H1 (cell line): ENCODE measurements at regions not wholly inside any gene's neighbourhood (a gene's known extent, or its start where the extent isn't known, plus 50 kb on each side); places are given as distances from the start of the nearest gene placed in this dataset.

Source experiments
- CTCF ChIA-PET: fragments of 300-600 bp; sonication (Branson Sonifier 250); formaldehyde crosslinking; loops from one replicate; lab custom pipeline; 2021; ENCODE audit not compliant: partially characterized antibody; lab: Charles Lee
- POLR2A ChIA-PET: fragments of 300-600 bp; sonication (Branson Sonifier 250); formaldehyde crosslinking; loops from one replicate; lab custom pipeline; 2021; ENCODE audit warnings: inconsistent platforms; ENCODE audit not compliant: partially characterized antibody; lab: Charles Lee
- DNase-seq, 2 experiments: peaks; one replicate each; pipeline versions ENCODE4 v3.0.0 to v3.0.0-alpha.2; 2010 to 2022; ENCODE audit warnings: low spot score in 2 of 2, low read depth in 1 of 2, mixed read lengths in 1 of 2
- FAIRE-seq: peaks from 2 replicates; lab custom pipeline; 2011; peaks lifted over from hg19 to GRCh38; lab: Jason Lieb, UNC
- H2AFZ ChIP-seq: 2 replicates; pipeline ENCODE4 v1.8.1; 2012; ENCODE audit warnings: low read length, inconsistent platforms
- H2AK5ac ChIP-seq: 2 replicates; pipeline ENCODE4 v1.6.1; 2013; ENCODE audit warnings: low read depth, low read length
- H2BK120ac ChIP-seq: replicated peaks from 2 replicates; pipeline ENCODE3; 2013; ENCODE audit warnings: low read depth, low read length, inconsistent platforms
- H2BK12ac ChIP-seq: 2 replicates; pipeline ENCODE4 v1.6.1; 2013; ENCODE audit warnings: low read depth, low read length
- H2BK15ac ChIP-seq: 2 replicates; pipeline ENCODE4 v1.6.1; 2013; ENCODE audit warnings: low read length
- H2BK20ac ChIP-seq: 2 replicates; pipeline ENCODE4 v1.6.1; 2013; ENCODE audit warnings: low read length
- H2BK5ac ChIP-seq: 2 replicates; pipeline ENCODE4 v1.6.1; 2013; ENCODE audit warnings: low read depth, low read length
- H3K14ac ChIP-seq: 2 replicates; pipeline ENCODE4 v1.6.1; 2013; ENCODE audit warnings: inconsistent platforms; ENCODE audit not compliant: insufficient read length
- H3K18ac ChIP-seq: 2 replicates; pipeline ENCODE4 v1.6.1; 2013; ENCODE audit warnings: low read length; ENCODE audit errors: extremely low read depth
- H3K23ac ChIP-seq: 2 replicates; pipeline ENCODE4 v1.6.1; 2013; ENCODE audit warnings: inconsistent platforms; ENCODE audit not compliant: insufficient read length
- H3K23me2 ChIP-seq: 2 replicates; pipeline ENCODE4 v1.6.1; 2013; ENCODE audit warnings: low read depth, low read length
- H3K27ac ChIP-seq: 2 replicates; pipeline ENCODE4 v1.6.1; 2011; ENCODE audit warnings: low read depth, low read length, inconsistent platforms
- H3K27me3 ChIP-seq, 4 experiments: replicated peaks in 1 of 4; 1 replicate in 1 of 4; 2 replicates in 3 of 4; pipeline versions ENCODE4 v1.6.1 to v1.8.1; 2011 to 2013; ENCODE audit warnings: low read length in 3 of 4, mild to moderate bottlenecking in 3 of 4, inconsistent platforms in 2 of 4, mixed read lengths in 2 of 4, moderate library complexity in 1 of 4; ENCODE audit not compliant: control insufficient read depth in 3 of 4, insufficient read depth in 3 of 4; ENCODE audit errors: extremely low read depth in 1 of 4
- H3K36me3 ChIP-seq, 4 experiments: 2 replicates each; pipeline versions ENCODE4 v1.6.1 to v1.8.1; 2011 to 2013; ENCODE audit warnings: mild to moderate bottlenecking in 4 of 4, low read length in 3 of 4, moderate library complexity in 2 of 4, control low read depth in 1 of 4, inconsistent platforms in 1 of 4; ENCODE audit not compliant: insufficient read depth in 4 of 4, control insufficient read depth in 2 of 4
- H3K4ac ChIP-seq: replicated peaks from 2 replicates; pipeline ENCODE3; 2013; ENCODE audit warnings: low read length, low read depth, mixed read lengths, inconsistent platforms; ENCODE audit not compliant: insufficient read length
- H3K4me1 ChIP-seq, 4 experiments: replicated peaks in 1 of 4; 1 replicate in 1 of 4; 2 replicates in 3 of 4; pipeline versions ENCODE4 v1.6.1 to v1.8.1; 2011 to 2013; ENCODE audit warnings: low read length in 3 of 4, inconsistent platforms in 2 of 4, mixed read lengths in 1 of 4; ENCODE audit not compliant: insufficient read depth in 4 of 4, control insufficient read depth in 3 of 4
- H3K4me2 ChIP-seq, 2 experiments: 2 replicates each; pipeline versions ENCODE4 v1.6.1 to v1.8.1; 2011 to 2013; ENCODE audit warnings: low read depth in 2 of 2, low read length in 2 of 2, control low read depth in 1 of 2, inconsistent platforms in 1 of 2, mild to moderate bottlenecking in 1 of 2; ENCODE audit not compliant: insufficient read depth in 1 of 2
- H3K4me3 ChIP-seq, 4 experiments: fragments of 200-600, 300-600 bp in 1 of 4; sonication (generic), shearing (Covaris generic), sonication (Bioruptor Twin) in 1 of 4; 2 replicates each; pipeline versions ENCODE4 v1.5.1 to v1.8.1; 2011 to 2016; ENCODE audit warnings: low read length in 4 of 4, low read depth in 3 of 4, control low read depth in 2 of 4, inconsistent platforms in 2 of 4, mild to moderate bottlenecking in 2 of 4, mixed read lengths in 1 of 4, moderate library complexity in 1 of 4; ENCODE audit not compliant: insufficient read depth in 2 of 4; ENCODE audit errors: extremely low read depth in 1 of 4
- H3K56ac ChIP-seq: replicated peaks from 2 replicates; pipeline ENCODE3; 2013; ENCODE audit warnings: low read depth, mild to moderate bottlenecking, mixed read lengths, low read length, inconsistent platforms; ENCODE audit not compliant: insufficient read length
- H3K79me1 ChIP-seq: 2 replicates; pipeline ENCODE4 v1.6.1; 2013; ENCODE audit warnings: low read depth, low read length, control low read depth
- H3K79me2 ChIP-seq, 2 experiments: 2 replicates each; pipeline versions ENCODE4 v1.6.1 to v1.8.1; 2012 to 2013; ENCODE audit warnings: low read length in 2 of 2, mild to moderate bottlenecking in 2 of 2, inconsistent platforms in 1 of 2; ENCODE audit not compliant: insufficient read depth in 2 of 2, control insufficient read depth in 1 of 2
- H3K9ac ChIP-seq, 4 experiments: replicated peaks in 1 of 4; 1 replicate in 1 of 4; 2 replicates in 3 of 4; pipeline versions ENCODE4 v1.6.1 to v1.8.1; 2011 to 2013; ENCODE audit warnings: low read depth in 3 of 4, low read length in 3 of 4, control low read depth in 2 of 4, mild to moderate bottlenecking in 2 of 4, moderate library complexity in 2 of 4, inconsistent platforms in 1 of 4; ENCODE audit errors: extremely low read depth in 1 of 4
- H3K9me3 ChIP-seq, 2 experiments: 2 replicates each; pipeline versions ENCODE4 v1.6.1 to v1.8.1; 2012 to 2013; ENCODE audit warnings: mild to moderate bottlenecking in 2 of 2, moderate library complexity in 2 of 2, control low read depth in 1 of 2, inconsistent platforms in 1 of 2, low read depth in 1 of 2, low read length in 1 of 2, mixed read lengths in 1 of 2; ENCODE audit not compliant: insufficient read depth in 2 of 2
- H4K20me1 ChIP-seq, 2 experiments: replicated peaks in 1 of 2; 2 replicates each; pipeline versions ENCODE3 to v1.8.1; 2011 to 2013; ENCODE audit warnings: inconsistent platforms in 2 of 2, low read length in 2 of 2, mild to moderate bottlenecking in 1 of 2; ENCODE audit not compliant: insufficient read depth in 2 of 2, control insufficient read depth in 1 of 2
- H4K5ac ChIP-seq: 2 replicates; pipeline ENCODE4 v1.6.1; 2013; ENCODE audit warnings: low read length, low read depth, mixed read lengths, inconsistent platforms; ENCODE audit not compliant: insufficient read length
- H4K8ac ChIP-seq: 2 replicates; pipeline ENCODE4 v1.8.0; 2013; ENCODE audit warnings: mild to moderate bottlenecking, moderate library complexity, low read length, inconsistent platforms; ENCODE audit not compliant: insufficient read depth; ENCODE audit errors: extremely low read depth
- H4K91ac ChIP-seq: replicated peaks from 2 replicates; pipeline ENCODE3; 2013; ENCODE audit warnings: low read length, mixed read lengths, inconsistent platforms; ENCODE audit not compliant: insufficient read length
- MAFK ChIP-seq: IDR thresholded peaks from 2 replicates; pipeline ENCODE4 v1.6.1; 2012; ENCODE audit warnings: low read depth, mild to moderate bottlenecking, improper control_type of control experiment, low read length
- NANOG ChIP-seq: IDR thresholded peaks from 2 replicates; pipeline ENCODE4 v1.6.1; 2011; ENCODE audit warnings: low read length, low read depth, mild to moderate bottlenecking, inconsistent platforms; ENCODE audit not compliant: insufficient read depth, poor library complexity, severe bottlenecking
- PHF8 ChIP-seq: fragments of 200-600 bp; sonication (generic); conservative IDR thresholded peaks from 2 replicates; pipeline ENCODE4 v1.7.1; 2012; ENCODE audit warnings: low read depth, mild to moderate bottlenecking, inconsistent platforms, low read length, moderate library complexity
- RNF2 ChIP-seq: fragments of 200-900, 300-1000 bp; sonication (generic); IDR thresholded peaks from 2 replicates; pipeline ENCODE4 v1.7.1; 2016; ENCODE audit warnings: borderline replicate concordance, low read depth, mild to moderate bottlenecking, antibody characterized with exemption, low read length; ENCODE audit not compliant: poor library complexity, severe bottlenecking; ENCODE audit errors: missing control alignments
- SP1 ChIP-seq: IDR thresholded peaks from 2 replicates; pipeline ENCODE4 v1.6.1; 2011; ENCODE audit warnings: low read depth, low read length
- WGBS, 2 experiments: shearing (Covaris generic) in 1 of 2; methylation state at CpG; one replicate each; pipeline versions ENCODE4 v1.1.6 to v1.1.7; 2013 to 2015; ENCODE audit warnings: low lambda C conversion rate in 2 of 2, mixed read lengths in 2 of 2, inconsistent platforms in 1 of 2, low coverage in 1 of 2, missing lambda C conversion rate in 1 of 2; ENCODE audit not compliant: insufficient replicate concordance in 2 of 2, insufficient coverage in 1 of 2, insufficient read length in 1 of 2; ENCODE audit errors: extremely low coverage in 1 of 2, missing lambda C conversion rate in 1 of 2; 5-methylcytosine and 5-hydroxymethylcytosine counted together
- TF ChIP-seq, protein P1 (sequence below): IDR thresholded peaks from 2 replicates; pipeline ENCODE4 v1.6.1; 2011; ENCODE audit warnings: low read depth, mild to moderate bottlenecking, low read length; ENCODE audit not compliant: insufficient read depth
- TF ChIP-seq, protein P2 (sequence below): IDR thresholded peaks from 2 replicates; pipeline ENCODE4 v1.6.1; 2012; ENCODE audit warnings: inconsistent platforms

DNA sequence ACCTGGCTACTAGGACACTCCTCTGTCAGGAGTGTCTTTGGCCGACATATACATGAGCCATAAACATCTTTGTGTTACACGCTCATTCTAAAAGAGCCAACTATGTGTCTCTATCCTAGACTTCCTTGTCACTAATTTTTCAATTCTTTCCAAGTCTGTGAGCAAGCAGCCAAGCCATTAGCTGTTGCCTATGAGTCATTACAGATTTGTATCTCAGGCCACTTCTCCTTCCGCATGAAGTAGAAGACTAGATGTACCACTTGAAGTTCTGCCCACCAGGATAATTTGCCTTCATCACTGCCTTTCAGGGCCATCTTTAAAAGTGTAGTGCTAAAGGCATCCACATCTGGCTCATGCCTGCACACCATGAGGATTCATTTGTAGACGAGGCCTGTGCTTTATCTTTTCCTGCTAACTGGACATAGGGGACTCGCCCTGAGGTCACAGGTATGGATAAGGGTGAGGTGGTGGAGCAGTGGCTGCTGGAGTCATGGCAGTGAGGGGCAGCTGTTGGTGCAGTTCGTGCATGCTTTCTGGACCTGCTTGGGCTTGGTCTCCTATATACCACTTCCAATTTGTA is 126.1 kb upstream of the KL start:
- Histone ChIP-seq H3K27ac (no peak overlapping the region), H3K79me1 (no peaks in the 10 kb centered on the region), H3K4me2 (no peak overlapping the region), H4K5ac (no peak overlapping the region), H3K14ac (no peak overlapping the region), H2BK5ac (no peak overlapping the region), H3K56ac (no peak overlapping the region), H3K23me2 (no peaks in the 10 kb centered on the region), H3K4me1 (no peaks in the 10 kb centered on the region), H3K23ac (no peak overlapping the region), H3K18ac (no peak overlapping the region), H3K4ac (no peak overlapping the region), H3K79me2 (no peaks in the 10 kb centered on the region), H4K8ac (no peak overlapping the region), H2BK12ac (no peak overlapping the region), H2AFZ (no peak overlapping the region), H3K9ac (no peak overlapping the region), H3K36me3 (no peaks in the 10 kb centered on the region), H2BK20ac (no peak overlapping the region), H4K20me1 (no peaks in the 10 kb centered on the region), H3K4me3 (no peak overlapping the region), H3K9me3 (peaks cover 4 to 5% of the 10 kb centered on the region in 2 experiments; a peak in 1 of 4 replicates), H2AK5ac (no peak overlapping the region), H4K91ac (no peak overlapping the region), H2BK15ac (no peak overlapping the region), H2BK120ac (no peak overlapping the region), H3K27me3 (no peaks in the 10 kb centered on the region)
- ChIA-PET POLR2A (no interaction called here), CTCF (no interaction called here)
- DNase-seq (no peak), FAIRE-seq (no peak)
- 88% methylated on average over 6 of the region's 6 CpGs; no CpG with 5 or more reads in 1 of the 2 experiments for WGBS, 2 experiments
- TF ChIP-seq MAFK (no peak), NANOG (no peak), RNF2 (no peak), SP1 (no peak), PHF8 (no peak)
- TF ChIP-seq, protein P1, sequence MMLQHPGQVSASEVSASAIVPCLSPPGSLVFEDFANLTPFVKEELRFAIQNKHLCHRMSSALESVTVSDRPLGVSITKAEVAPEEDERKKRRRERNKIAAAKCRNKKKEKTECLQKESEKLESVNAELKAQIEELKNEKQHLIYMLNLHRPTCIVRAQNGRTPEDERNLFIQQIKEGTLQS = no peak
- TF ChIP-seq, protein P2, sequence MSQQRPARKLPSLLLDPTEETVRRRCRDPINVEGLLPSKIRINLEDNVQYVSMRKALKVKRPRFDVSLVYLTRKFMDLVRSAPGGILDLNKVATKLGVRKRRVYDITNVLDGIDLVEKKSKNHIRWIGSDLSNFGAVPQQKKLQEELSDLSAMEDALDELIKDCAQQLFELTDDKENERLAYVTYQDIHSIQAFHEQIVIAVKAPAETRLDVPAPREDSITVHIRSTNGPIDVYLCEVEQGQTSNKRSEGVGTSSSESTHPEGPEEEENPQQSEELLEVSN = no peak
